Parathyroid adenoma (tissue), 2 donors: ENCODE measurements at regions not wholly inside any gene's neighbourhood (a gene's known extent, or its start where the extent isn't known, plus 50 kb on each side); places are given as distances from the start of the nearest gene placed in this dataset.

Source experiments
- H2AFZ ChIP-seq: fragments of 300-600 bp; sonication (generic); one replicate; pipeline ENCODE4 v1.7.0; 2017; ENCODE audit warnings: antibody characterized with exemption, mild to moderate bottlenecking
- H3K27ac ChIP-seq: fragments of 300-600 bp; sonication (generic); one replicate; pipeline ENCODE4 v1.7.0; 2017
- H3K27me3 ChIP-seq: fragments of 300-600 bp; sonication (generic); one replicate; pipeline ENCODE4 v1.7.0; 2017; ENCODE audit warnings: low read length; ENCODE audit not compliant: control insufficient read depth, insufficient read depth
- H3K36me3 ChIP-seq: fragments of 300-600 bp; sonication (generic); one replicate; pipeline ENCODE4 v1.7.0; 2017; ENCODE audit warnings: low read length; ENCODE audit not compliant: control insufficient read depth, insufficient read depth
- H3K4me1 ChIP-seq: fragments of 300-600 bp; sonication (generic); one replicate; pipeline ENCODE4 v1.7.0; 2017; ENCODE audit warnings: control low read depth
- H3K4me2 ChIP-seq: fragments of 300-600 bp; sonication (generic); one replicate; pipeline ENCODE4 v1.7.0; 2017; ENCODE audit warnings: low read length
- H3K4me3 ChIP-seq: fragments of 300-600 bp; sonication (generic); one replicate; pipeline ENCODE4 v1.7.0; 2017; ENCODE audit warnings: low read depth, low read length
- H3K79me2 ChIP-seq: fragments of 300-600 bp; sonication (generic); one replicate; pipeline ENCODE4 v1.7.0; 2017; ENCODE audit warnings: control low read depth
- H3K9ac ChIP-seq: fragments of 300-600 bp; sonication (generic); one replicate; pipeline ENCODE4 v1.7.0; 2017; ENCODE audit warnings: mild to moderate bottlenecking
- H3K9me3 ChIP-seq: fragments of 300-600 bp; sonication (generic); one replicate; pipeline ENCODE4 v1.7.0; 2017; ENCODE audit warnings: low read length; ENCODE audit not compliant: control insufficient read depth
- CTCF ChIP-seq: fragments of 300-600 bp; sonication (generic); IDR thresholded peaks from one replicate; pipeline ENCODE4 v1.7.0; 2017; ENCODE audit warnings: antibody characterized with exemption, mild to moderate bottlenecking
- donor health status: primary hyperparathyroidism.

GRCh38 chr6:92906385-92906784 lies 513.0 kb downstream of the EPHA7 start:
- no peaks in the 10 kb centered on the region for H3K9me3 ChIP-seq
- no peaks in the 10 kb centered on the region for H3K27me3 ChIP-seq
- H3K4me1 ChIP-seq = no peaks in the 10 kb centered on the region
- H3K4me2 ChIP-seq = no peak overlapping the region
- H3K4me3 ChIP-seq = no peak overlapping the region
- no peaks in the 10 kb centered on the region for H3K79me2 ChIP-seq
- no peak overlapping the region for H3K27ac ChIP-seq
- H3K36me3 ChIP-seq = no peaks in the 10 kb centered on the region
- no peak for TF ChIP-seq CTCF
- no peak overlapping the region for H2AFZ ChIP-seq
- no peak overlapping the region for H3K9ac ChIP-seq

GRCh38 chr6:92893741-92894140 lies 525.6 kb downstream of the EPHA7 start:
- Histone ChIP-seq H3K27ac (no peak overlapping the region), H3K4me1 (no peaks in the 10 kb centered on the region), H3K9me3 (no peaks in the 10 kb centered on the region), H3K9ac (no peak overlapping the region), H3K36me3 (no peaks in the 10 kb centered on the region), H3K79me2 (no peaks in the 10 kb centered on the region), H2AFZ (no peak overlapping the region), H3K27me3 (no peaks in the 10 kb centered on the region), H3K4me3 (no peak overlapping the region), H3K4me2 (no peak overlapping the region)
- TF ChIP-seq CTCF = no peak

GRCh38 chr6:92892626-92893170 lies 526.7 kb downstream of the EPHA7 start:
- no peak for TF ChIP-seq CTCF
- Histone ChIP-seq H3K27ac (no peak overlapping the region), H3K9me3 (no peaks in the 10 kb centered on the region), H3K9ac (no peak overlapping the region), H3K4me1 (no peaks in the 10 kb centered on the region), H3K27me3 (no peaks in the 10 kb centered on the region), H3K4me2 (no peak overlapping the region), H3K36me3 (no peaks in the 10 kb centered on the region), H3K4me3 (no peak overlapping the region), H3K79me2 (no peaks in the 10 kb centered on the region), H2AFZ (no peak overlapping the region)

- Histone ChIP-seq H3K4me3 (no peak overlapping the region), H3K9ac (no peak overlapping the region), H3K4me1 (no peaks in the 10 kb centered on the region), H3K79me2 (no peaks in the 10 kb centered on the region), H3K27me3 (no peaks in the 10 kb centered on the region), H2AFZ (no peak overlapping the region), H3K4me2 (no peak overlapping the region), H3K36me3 (no peaks in the 10 kb centered on the region), H3K9me3 (no peaks in the 10 kb centered on the region), H3K27ac (no peak overlapping the region)
- no peak for TF ChIP-seq CTCF
Measured at GRCh38 chr6:92888316-92888715, 531.0 kb downstream of the EPHA7 start.

- Histone ChIP-seq H3K4me2 (no peak overlapping the region), H3K9me3 (no peaks in the 10 kb centered on the region), H3K4me3 (no peak overlapping the region), H3K79me2 (no peaks in the 10 kb centered on the region), H3K36me3 (no peaks in the 10 kb centered on the region), H3K27ac (no peak overlapping the region), H3K27me3 (no peaks in the 10 kb centered on the region), H2AFZ (no peak overlapping the region), H3K4me1 (no peaks in the 10 kb centered on the region), H3K9ac (no peak overlapping the region)
- no peak for TF ChIP-seq CTCF
Measured at GRCh38 chr6:92887871-92888270, 531.5 kb downstream of the EPHA7 start.
